H1 (cell line): ENCODE measurements at regions not wholly inside any gene's neighbourhood (a gene's known extent, or its start where the extent isn't known, plus 50 kb on each side); places are given as distances from the start of the nearest gene placed in this dataset.

Experiments
- CTCF ChIA-PET: fragments of 300-600 bp; sonication (Branson Sonifier 250); formaldehyde crosslinking; loops from one replicate; lab custom pipeline; 2021; ENCODE audit not compliant: partially characterized antibody; lab: Charles Lee
- POLR2A ChIA-PET: fragments of 300-600 bp; sonication (Branson Sonifier 250); formaldehyde crosslinking; loops from one replicate; lab custom pipeline; 2021; ENCODE audit warnings: inconsistent platforms; ENCODE audit not compliant: partially characterized antibody; lab: Charles Lee
- DNase-seq, 2 experiments: peaks; one replicate each; pipeline versions ENCODE4 v3.0.0 to v3.0.0-alpha.2; 2010 to 2022; ENCODE audit warnings: low spot score in 2 of 2, low read depth in 1 of 2, mixed read lengths in 1 of 2
- FAIRE-seq: peaks from 2 replicates; lab custom pipeline; 2011; peaks lifted over from hg19 to GRCh38; lab: Jason Lieb, UNC
- H2AFZ ChIP-seq: 2 replicates; pipeline ENCODE4 v1.8.1; 2012; ENCODE audit warnings: low read length, inconsistent platforms
- H2AK5ac ChIP-seq: 2 replicates; pipeline ENCODE4 v1.6.1; 2013; ENCODE audit warnings: low read depth, low read length
- H2BK120ac ChIP-seq: replicated peaks from 2 replicates; pipeline ENCODE3; 2013; ENCODE audit warnings: low read depth, low read length, inconsistent platforms
- H2BK12ac ChIP-seq: 2 replicates; pipeline ENCODE4 v1.6.1; 2013; ENCODE audit warnings: low read depth, low read length
- H2BK15ac ChIP-seq: 2 replicates; pipeline ENCODE4 v1.6.1; 2013; ENCODE audit warnings: low read length
- H2BK20ac ChIP-seq: 2 replicates; pipeline ENCODE4 v1.6.1; 2013; ENCODE audit warnings: low read length
- H2BK5ac ChIP-seq: 2 replicates; pipeline ENCODE4 v1.6.1; 2013; ENCODE audit warnings: low read depth, low read length
- H3K14ac ChIP-seq: 2 replicates; pipeline ENCODE4 v1.6.1; 2013; ENCODE audit warnings: inconsistent platforms; ENCODE audit not compliant: insufficient read length
- H3K18ac ChIP-seq: 2 replicates; pipeline ENCODE4 v1.6.1; 2013; ENCODE audit warnings: low read length; ENCODE audit errors: extremely low read depth
- H3K23ac ChIP-seq: 2 replicates; pipeline ENCODE4 v1.6.1; 2013; ENCODE audit warnings: inconsistent platforms; ENCODE audit not compliant: insufficient read length
- H3K23me2 ChIP-seq: 2 replicates; pipeline ENCODE4 v1.6.1; 2013; ENCODE audit warnings: low read depth, low read length
- H3K27ac ChIP-seq: 2 replicates; pipeline ENCODE4 v1.6.1; 2011; ENCODE audit warnings: low read depth, low read length, inconsistent platforms
- H3K27me3 ChIP-seq, 4 experiments: replicated peaks in 1 of 4; 1 replicate in 1 of 4; 2 replicates in 3 of 4; pipeline versions ENCODE4 v1.6.1 to v1.8.1; 2011 to 2013; ENCODE audit warnings: low read length in 3 of 4, mild to moderate bottlenecking in 3 of 4, inconsistent platforms in 2 of 4, mixed read lengths in 2 of 4, moderate library complexity in 1 of 4; ENCODE audit not compliant: control insufficient read depth in 3 of 4, insufficient read depth in 3 of 4; ENCODE audit errors: extremely low read depth in 1 of 4
- H3K36me3 ChIP-seq, 4 experiments: 2 replicates each; pipeline versions ENCODE4 v1.6.1 to v1.8.1; 2011 to 2013; ENCODE audit warnings: mild to moderate bottlenecking in 4 of 4, low read length in 3 of 4, moderate library complexity in 2 of 4, control low read depth in 1 of 4, inconsistent platforms in 1 of 4; ENCODE audit not compliant: insufficient read depth in 4 of 4, control insufficient read depth in 2 of 4
- H3K4ac ChIP-seq: replicated peaks from 2 replicates; pipeline ENCODE3; 2013; ENCODE audit warnings: low read length, low read depth, mixed read lengths, inconsistent platforms; ENCODE audit not compliant: insufficient read length
- H3K4me1 ChIP-seq, 4 experiments: replicated peaks in 1 of 4; 1 replicate in 1 of 4; 2 replicates in 3 of 4; pipeline versions ENCODE4 v1.6.1 to v1.8.1; 2011 to 2013; ENCODE audit warnings: low read length in 3 of 4, inconsistent platforms in 2 of 4, mixed read lengths in 1 of 4; ENCODE audit not compliant: insufficient read depth in 4 of 4, control insufficient read depth in 3 of 4
- H3K4me2 ChIP-seq, 2 experiments: 2 replicates each; pipeline versions ENCODE4 v1.6.1 to v1.8.1; 2011 to 2013; ENCODE audit warnings: low read depth in 2 of 2, low read length in 2 of 2, control low read depth in 1 of 2, inconsistent platforms in 1 of 2, mild to moderate bottlenecking in 1 of 2; ENCODE audit not compliant: insufficient read depth in 1 of 2
- H3K4me3 ChIP-seq, 4 experiments: fragments of 200-600, 300-600 bp in 1 of 4; sonication (generic), shearing (Covaris generic), sonication (Bioruptor Twin) in 1 of 4; 2 replicates each; pipeline versions ENCODE4 v1.5.1 to v1.8.1; 2011 to 2016; ENCODE audit warnings: low read length in 4 of 4, low read depth in 3 of 4, control low read depth in 2 of 4, inconsistent platforms in 2 of 4, mild to moderate bottlenecking in 2 of 4, mixed read lengths in 1 of 4, moderate library complexity in 1 of 4; ENCODE audit not compliant: insufficient read depth in 2 of 4; ENCODE audit errors: extremely low read depth in 1 of 4
- H3K56ac ChIP-seq: replicated peaks from 2 replicates; pipeline ENCODE3; 2013; ENCODE audit warnings: low read depth, mild to moderate bottlenecking, mixed read lengths, low read length, inconsistent platforms; ENCODE audit not compliant: insufficient read length
- H3K79me1 ChIP-seq: 2 replicates; pipeline ENCODE4 v1.6.1; 2013; ENCODE audit warnings: low read depth, low read length, control low read depth
- H3K79me2 ChIP-seq, 2 experiments: 2 replicates each; pipeline versions ENCODE4 v1.6.1 to v1.8.1; 2012 to 2013; ENCODE audit warnings: low read length in 2 of 2, mild to moderate bottlenecking in 2 of 2, inconsistent platforms in 1 of 2; ENCODE audit not compliant: insufficient read depth in 2 of 2, control insufficient read depth in 1 of 2
- H3K9ac ChIP-seq, 4 experiments: replicated peaks in 1 of 4; 1 replicate in 1 of 4; 2 replicates in 3 of 4; pipeline versions ENCODE4 v1.6.1 to v1.8.1; 2011 to 2013; ENCODE audit warnings: low read depth in 3 of 4, low read length in 3 of 4, control low read depth in 2 of 4, mild to moderate bottlenecking in 2 of 4, moderate library complexity in 2 of 4, inconsistent platforms in 1 of 4; ENCODE audit errors: extremely low read depth in 1 of 4
- H3K9me3 ChIP-seq, 2 experiments: 2 replicates each; pipeline versions ENCODE4 v1.6.1 to v1.8.1; 2012 to 2013; ENCODE audit warnings: mild to moderate bottlenecking in 2 of 2, moderate library complexity in 2 of 2, control low read depth in 1 of 2, inconsistent platforms in 1 of 2, low read depth in 1 of 2, low read length in 1 of 2, mixed read lengths in 1 of 2; ENCODE audit not compliant: insufficient read depth in 2 of 2
- H4K20me1 ChIP-seq, 2 experiments: replicated peaks in 1 of 2; 2 replicates each; pipeline versions ENCODE3 to v1.8.1; 2011 to 2013; ENCODE audit warnings: inconsistent platforms in 2 of 2, low read length in 2 of 2, mild to moderate bottlenecking in 1 of 2; ENCODE audit not compliant: insufficient read depth in 2 of 2, control insufficient read depth in 1 of 2
- H4K5ac ChIP-seq: 2 replicates; pipeline ENCODE4 v1.6.1; 2013; ENCODE audit warnings: low read length, low read depth, mixed read lengths, inconsistent platforms; ENCODE audit not compliant: insufficient read length
- H4K8ac ChIP-seq: 2 replicates; pipeline ENCODE4 v1.8.0; 2013; ENCODE audit warnings: mild to moderate bottlenecking, moderate library complexity, low read length, inconsistent platforms; ENCODE audit not compliant: insufficient read depth; ENCODE audit errors: extremely low read depth
- H4K91ac ChIP-seq: replicated peaks from 2 replicates; pipeline ENCODE3; 2013; ENCODE audit warnings: low read length, mixed read lengths, inconsistent platforms; ENCODE audit not compliant: insufficient read length
- CBX8 ChIP-seq: fragments of 300-800, 300-1000 bp; sonication (generic); IDR thresholded peaks from 2 replicates; pipeline ENCODE4 v1.7.1; 2016; ENCODE audit warnings: low read depth, low read length, borderline replicate concordance
- GABPA ChIP-seq: IDR thresholded peaks from 2 replicates; pipeline ENCODE4 v1.6.1; 2011; ENCODE audit warnings: mild to moderate bottlenecking, low read length, moderate library complexity, borderline replicate concordance; ENCODE audit not compliant: insufficient read depth
- HDAC2 ChIP-seq, 2 experiments: fragments of 300-600 bp in 1 of 2; sonication (generic) in 1 of 2; IDR thresholded peaks; 2 replicates each; pipeline ENCODE4 v1.6.1; 2011 to 2012; ENCODE audit warnings: low read depth in 2 of 2, low read length in 2 of 2, mild to moderate bottlenecking in 2 of 2, moderate library complexity in 2 of 2, borderline replicate concordance in 1 of 2, inconsistent platforms in 1 of 2
- PHF8 ChIP-seq: fragments of 200-600 bp; sonication (generic); conservative IDR thresholded peaks from 2 replicates; pipeline ENCODE4 v1.7.1; 2012; ENCODE audit warnings: low read depth, mild to moderate bottlenecking, inconsistent platforms, low read length, moderate library complexity
- RAD21 ChIP-seq, 2 experiments: IDR thresholded peaks in 1 of 2; conservative IDR thresholded peaks in 1 of 2; 2 replicates each; pipeline ENCODE4 v1.6.1; 2011; ENCODE audit warnings: low read depth in 2 of 2, low read length in 2 of 2, improper control_type of control experiment in 1 of 2, inconsistent platforms in 1 of 2, mild to moderate bottlenecking in 1 of 2, moderate library complexity in 1 of 2
- SAP30 ChIP-seq: fragments of 300-600 bp; sonication (generic); IDR thresholded peaks from 2 replicates; pipeline ENCODE4 v1.7.1; 2012; ENCODE audit warnings: low read length, moderate library complexity, mild to moderate bottlenecking, inconsistent platforms; ENCODE audit not compliant: insufficient read depth, insufficient replicate concordance
- TAF7 ChIP-seq: optimal IDR thresholded peaks from 2 replicates; pipeline ENCODE3; 2011; ENCODE audit warnings: low read depth, mild to moderate bottlenecking, inconsistent platforms, low read length, moderate library complexity, borderline replicate concordance
- WGBS, 2 experiments: shearing (Covaris generic) in 1 of 2; methylation state at CpG; one replicate each; pipeline versions ENCODE4 v1.1.6 to v1.1.7; 2013 to 2015; ENCODE audit warnings: low lambda C conversion rate in 2 of 2, mixed read lengths in 2 of 2, inconsistent platforms in 1 of 2, low coverage in 1 of 2, missing lambda C conversion rate in 1 of 2; ENCODE audit not compliant: insufficient replicate concordance in 2 of 2, insufficient coverage in 1 of 2, insufficient read length in 1 of 2; ENCODE audit errors: extremely low coverage in 1 of 2, missing lambda C conversion rate in 1 of 2; 5-methylcytosine and 5-hydroxymethylcytosine counted together

DNA sequence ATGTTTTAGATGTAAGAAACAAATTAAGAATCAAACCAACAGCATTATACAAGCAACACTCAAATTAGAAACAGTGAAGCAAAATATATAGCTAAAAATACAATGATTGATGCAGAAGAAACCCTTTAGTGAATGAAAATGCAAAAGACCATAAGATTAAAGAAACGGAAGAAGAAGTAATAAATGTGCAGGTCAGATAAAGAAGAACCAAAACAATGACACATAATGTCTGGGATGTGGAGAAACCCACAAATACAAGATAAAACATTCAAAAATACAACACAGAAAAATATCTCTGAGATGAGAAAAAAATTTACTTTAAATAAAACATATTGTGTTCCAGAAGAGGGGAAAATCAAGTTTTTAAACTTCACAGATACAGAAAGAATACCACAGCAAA lies 73.4 kb upstream of the AVPR1A start:
- H3K23ac ChIP-seq: no peak overlapping the region
- H4K8ac ChIP-seq: no peak overlapping the region
- 85% methylated on average over 1 of the region's 1 CpG; no CpG with 5 or more reads in 1 of the 2 experiments for WGBS, 2 experiments
- POLR2A ChIA-PET: no interaction called here
- no peaks in the 10 kb centered on the region for H3K23me2 ChIP-seq
- DNase-seq (no peak), FAIRE-seq (no peak)
- CTCF ChIA-PET: interaction anchor here (0.7 kb wide), 1 partner anchor 748 kb away, joined by 3 read pairs; no protein-coding TSS in a partner anchor
- no peaks in the 10 kb centered on the region for H3K4me1 ChIP-seq
- no peak overlapping the region for H2BK120ac ChIP-seq
- no peak overlapping the region for H3K4me2 ChIP-seq
- H3K27me3 ChIP-seq: no peaks in the 10 kb centered on the region
- no peak overlapping the region for H3K4me3 ChIP-seq
- no peak for TF ChIP-seq GABPA
- no peak for TF ChIP-seq PHF8
- TF ChIP-seq RAD21 (IDR thresholded peaks at IDR 0.05 in 1 of 2, conservative IDR thresholded peaks at IDR 0.05 in 1 of 2; ENCODE audit: low read depth in 2 of 2, low read length in 2 of 2): no peak
- TF ChIP-seq HDAC2 (IDR thresholded peaks at IDR 0.05; ENCODE audit: borderline replicate concordance in 1 of 2, low read depth in 2 of 2, low read length in 2 of 2): no peak
- TF ChIP-seq CBX8: no peak
- no peak for TF ChIP-seq SAP30
- TF ChIP-seq TAF7: no peak
- no peak overlapping the region for H3K4ac ChIP-seq
- H3K9ac ChIP-seq: no peak overlapping the region
- no peak overlapping the region for H3K56ac ChIP-seq
- no peak overlapping the region for H2BK12ac ChIP-seq
- H3K27ac ChIP-seq: no peak overlapping the region
- H3K79me1 ChIP-seq: no peaks in the 10 kb centered on the region
- H3K14ac ChIP-seq: no peak overlapping the region
- no peaks in the 10 kb centered on the region for H3K36me3 ChIP-seq
- H2BK5ac ChIP-seq: no peak overlapping the region
- no peaks in the 10 kb centered on the region for H3K79me2 ChIP-seq
- no peak overlapping the region for H4K5ac ChIP-seq
- H2BK15ac ChIP-seq: no peak overlapping the region
- H2BK20ac ChIP-seq: no peak overlapping the region
- no peak overlapping the region for H2AFZ ChIP-seq
- no peak overlapping the region for H2AK5ac ChIP-seq
- no peak overlapping the region for H3K18ac ChIP-seq
- no peaks in the 10 kb centered on the region for H4K20me1 ChIP-seq
- H4K91ac ChIP-seq: no peak overlapping the region
- no peaks in the 10 kb centered on the region for H3K9me3 ChIP-seq
